Spleen (tissue), 7 donors: ENCODE measurements at regions not wholly inside any gene's neighbourhood (a gene's known extent, or its start where the extent isn't known, plus 50 kb on each side); places are given as distances from the start of the nearest gene placed in this dataset.

Experiments used
- CTCF ChIP-seq, 11 experiments: fragments of 200-600 bp in 7 of 11; fragments of 450-650 bp in 4 of 11; sonication (generic) in 4 of 11; IDR thresholded peaks in 8 of 11; conservative IDR thresholded peaks in 3 of 11; 1 replicate in 7 of 11; 2 replicates in 4 of 11; pipeline versions ENCODE4 v1.4.0 to v1.8.0; 2016 to 2021; ENCODE audit warnings: antibody characterized with exemption in 11 of 11, inconsistent platforms in 4 of 11, mild to moderate bottlenecking in 1 of 11
- POLR2A ChIP-seq, 3 donors: fragments of 450-650 bp; IDR thresholded peaks; one replicate each; pipeline ENCODE4 v1.5.1; 2017; ENCODE audit warnings: antibody characterized with exemption in 3 of 3, mild to moderate bottlenecking in 1 of 3
- POLR2AphosphoS5 ChIP-seq, 3 donors: sonication (generic); formaldehyde crosslinking; IDR thresholded peaks; one replicate each; pipeline ENCODE4 v1.5.1; 2017; ENCODE audit warnings: antibody characterized with exemption in 3 of 3
- donor health status: DM: no; HTN: no; CAD: no; lungs with moderate emphysema.
- donor health status: DM: no; HTN: no; CAD: no.
- donor health status: DM: no; HTN: no; CAD: no.

DNA sequence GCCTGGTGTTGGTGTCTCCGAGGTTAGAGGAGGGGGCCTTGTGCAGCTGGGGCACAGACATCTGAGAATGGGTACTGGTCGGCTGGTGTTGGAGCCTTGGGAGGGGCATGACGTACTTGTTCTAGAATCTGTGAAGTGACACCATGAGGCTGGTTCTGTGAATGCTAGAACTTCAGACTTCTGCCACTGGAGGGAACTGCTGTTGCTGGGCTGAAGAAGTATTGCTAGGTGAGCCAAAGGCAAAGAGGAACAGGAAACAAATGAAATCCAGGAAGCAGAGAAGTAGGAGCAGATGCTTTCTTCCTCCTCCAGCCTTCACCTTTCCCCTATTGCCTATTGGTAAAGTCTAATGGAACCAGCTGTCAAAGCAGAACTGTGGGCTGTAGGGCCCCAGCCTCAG is 120.9 kb upstream of the DDIT4L start:
- TF ChIP-seq CTCF (IDR thresholded peaks at IDR 0.05 in 8 of 11, conservative IDR thresholded peaks at IDR 0.05 in 3 of 11) (no peak), POLR2A (IDR thresholded peaks at IDR 0.05) (no peak), POLR2AphosphoS5 (IDR thresholded peaks at IDR 0.05) (no peak)
